ENCODE measurements at regions not wholly inside any gene's neighbourhood (a gene's known extent, or its start where the extent isn't known, plus 50 kb on each side); places are given as distances from the start of the nearest gene placed in this dataset.
"Not testable (repeated sequence)": the region's sequence is repeated elsewhere in the genome, so short reads cannot be mapped to it uniquely, and the experiment has no call there.

DNA sequence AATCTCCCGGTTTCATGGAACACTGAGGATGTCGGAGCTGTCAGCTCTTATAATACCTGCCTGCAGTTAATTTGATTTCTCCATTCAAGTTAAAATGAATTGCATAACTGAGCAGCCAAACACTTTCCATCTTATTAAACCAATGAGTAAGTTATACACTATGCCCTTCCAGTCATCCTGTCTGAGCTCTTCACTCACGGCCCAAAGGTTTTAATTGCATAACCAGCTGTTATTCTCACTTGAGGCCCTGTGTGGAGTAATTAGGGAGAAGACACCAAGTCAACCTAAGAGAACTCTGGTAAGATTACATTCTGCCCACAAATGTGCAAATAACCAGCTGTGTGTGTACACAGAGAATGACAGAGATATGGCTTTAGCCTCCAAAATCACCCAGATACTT lies 303.5 kb downstream of the TBC1D4 start:
- DNase-seq (ENCODE audit: low read depth) = no peak

DNA sequence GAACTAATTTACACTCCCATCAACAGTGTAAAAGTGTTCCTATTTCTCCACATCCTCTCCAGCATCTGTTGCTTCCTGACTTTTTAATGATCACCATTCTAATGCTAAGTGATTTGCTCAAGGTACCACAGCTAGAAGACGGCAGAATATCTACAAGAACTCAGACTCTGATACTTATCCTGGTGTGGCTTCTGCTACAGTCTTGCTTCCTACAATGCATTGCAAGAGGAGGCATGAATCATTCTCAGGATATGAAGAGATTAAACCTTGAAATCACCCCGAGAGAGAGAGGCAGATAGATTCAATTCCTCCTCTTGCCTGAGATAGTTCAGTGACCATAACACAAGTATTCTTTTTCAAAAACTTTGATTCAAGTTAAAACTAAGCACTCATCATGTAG lies 306.4 kb downstream of the TBC1D4 start:
- DNase-seq (ENCODE audit: low read depth) = no peak

DNA sequence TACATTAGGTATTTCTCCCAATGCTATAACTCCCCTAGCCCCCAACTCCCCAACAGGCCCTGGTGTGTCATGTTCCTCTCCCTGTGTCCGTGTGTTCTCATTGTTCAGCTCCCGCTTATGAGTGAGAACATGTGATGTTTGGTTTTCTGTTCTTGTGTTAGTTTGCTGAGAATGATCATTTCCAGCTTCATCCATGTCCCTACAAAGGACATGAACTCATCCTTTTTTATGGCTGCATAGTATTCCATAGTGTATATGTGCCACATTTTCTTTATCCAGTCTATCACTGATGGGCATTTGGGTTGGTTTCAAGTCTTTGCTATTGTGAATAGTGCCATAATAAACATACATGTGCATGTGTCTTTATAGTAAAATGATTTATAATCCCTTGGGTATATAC lies 306.9 kb downstream of the TBC1D4 start:
- not testable (repeated sequence) for DNase-seq (ENCODE audit: low read depth)

DNA sequence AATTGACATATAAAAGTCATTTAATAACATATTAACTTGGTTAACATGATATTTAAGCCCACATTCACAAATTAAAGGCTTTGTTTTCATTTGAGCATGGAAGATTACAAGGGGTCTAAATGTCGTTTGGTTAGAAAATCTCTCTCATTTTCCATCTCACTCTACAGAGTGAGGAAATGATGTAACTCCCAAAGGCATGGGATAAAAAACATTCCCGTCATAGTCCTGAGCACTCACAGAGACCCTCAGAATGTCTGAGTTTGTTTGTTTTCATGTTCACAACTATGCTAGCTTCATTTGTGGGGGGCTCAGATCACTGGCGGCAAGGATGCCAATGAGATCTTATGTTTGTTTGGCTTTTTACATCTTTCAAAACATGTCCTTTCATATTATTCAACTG lies 307.5 kb downstream of the TBC1D4 start:
- DNase-seq (ENCODE audit: low read depth) = no peak

DNA sequence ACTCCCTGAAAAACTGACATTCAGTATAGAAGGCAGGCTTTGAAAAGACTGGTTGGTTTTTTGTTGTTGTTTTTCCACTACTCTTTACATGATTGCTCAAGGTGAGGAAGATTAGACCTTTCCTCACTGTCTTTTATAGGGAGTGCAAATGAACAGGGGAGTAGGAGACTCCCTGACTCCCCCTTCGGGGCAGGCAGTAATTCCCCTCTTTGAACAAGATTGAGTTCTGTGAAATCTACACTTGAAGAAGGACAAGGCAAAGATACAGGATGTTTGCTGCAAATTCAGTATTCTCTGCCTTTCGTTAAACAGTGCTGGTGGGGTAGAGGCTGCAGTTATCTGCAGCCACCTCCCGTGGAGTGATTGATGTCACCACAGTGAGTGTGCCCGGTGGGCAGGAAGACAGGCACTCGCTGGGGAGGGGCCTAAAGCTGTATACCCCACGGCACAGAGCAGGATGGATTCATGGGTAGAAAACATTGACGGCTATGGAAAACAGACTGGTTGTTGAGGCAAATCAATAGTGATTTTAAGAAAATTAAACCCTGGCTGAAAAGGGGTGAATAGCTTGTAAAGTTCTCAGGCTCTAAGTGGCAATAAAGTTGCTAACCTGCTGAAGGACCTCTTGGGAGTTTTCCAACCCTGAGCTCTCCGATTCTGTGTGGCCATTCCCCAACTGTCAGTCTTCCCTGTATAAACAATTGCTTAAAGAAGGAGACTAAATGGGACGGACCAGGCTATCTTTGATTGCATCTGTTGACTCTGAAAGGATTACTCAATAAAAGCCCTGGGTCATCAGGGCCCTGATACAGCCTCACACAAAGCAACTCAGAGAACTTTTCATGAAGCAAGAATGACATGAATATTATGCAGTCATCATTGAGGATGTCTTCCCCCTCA lies 308.3 kb downstream of the TBC1D4 start:
- no peak for DNase-seq (ENCODE audit: low read depth)

DNA sequence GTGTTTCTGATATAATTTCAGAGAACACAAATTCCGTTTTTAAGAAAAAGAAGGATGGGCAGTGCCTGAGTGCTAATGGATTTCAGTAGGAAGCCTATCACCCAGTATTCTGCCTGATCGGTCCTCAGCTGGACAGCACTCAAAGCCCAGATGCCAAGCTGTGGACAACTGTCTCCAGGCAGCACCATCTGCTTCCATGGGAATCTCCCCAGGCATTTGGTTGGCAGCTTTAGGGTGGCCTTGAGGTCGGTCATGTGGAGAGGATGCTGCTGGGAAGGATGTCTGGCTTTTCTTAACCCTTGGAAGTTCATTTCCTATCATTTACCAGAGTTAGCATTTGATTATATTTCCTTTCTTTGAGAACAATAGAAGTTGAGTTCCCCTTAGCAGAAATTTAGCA lies 311.7 kb downstream of the TBC1D4 start:
- no peak for DNase-seq (ENCODE audit: low read depth)

DNA sequence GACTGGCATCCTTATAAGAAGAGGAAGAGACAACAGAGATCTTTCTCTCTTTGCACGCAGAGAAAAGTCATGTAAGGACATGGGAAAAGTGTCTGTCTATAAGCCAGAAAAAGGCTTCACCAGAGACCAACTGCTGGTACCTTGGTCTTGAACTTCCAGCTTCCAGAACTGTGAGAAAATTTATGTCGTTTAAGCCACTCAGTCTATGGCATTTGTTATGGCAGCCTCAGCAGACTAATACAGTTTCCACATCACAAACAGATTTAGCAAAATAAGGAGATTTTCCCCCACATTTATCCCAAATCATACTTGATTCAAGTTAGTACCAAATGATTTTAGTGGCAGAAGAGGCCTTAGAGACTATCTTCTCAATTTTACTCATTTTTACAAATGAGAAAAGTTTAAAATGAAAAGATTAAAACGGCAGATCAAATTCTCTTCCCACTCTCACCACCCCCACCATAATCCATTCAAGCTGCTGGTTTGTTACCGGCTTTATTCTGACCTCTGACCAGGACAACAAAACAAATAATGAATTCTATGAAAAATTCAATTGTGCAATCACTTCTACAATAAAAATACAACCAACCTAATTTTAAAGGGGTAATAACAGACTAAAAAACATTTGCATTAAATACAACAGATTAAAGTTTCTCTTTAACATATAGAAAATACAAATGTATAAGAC lies 316.3 kb downstream of the TBC1D4 start:
- DNase-seq (ENCODE audit: low read depth) = no peak

DNA sequence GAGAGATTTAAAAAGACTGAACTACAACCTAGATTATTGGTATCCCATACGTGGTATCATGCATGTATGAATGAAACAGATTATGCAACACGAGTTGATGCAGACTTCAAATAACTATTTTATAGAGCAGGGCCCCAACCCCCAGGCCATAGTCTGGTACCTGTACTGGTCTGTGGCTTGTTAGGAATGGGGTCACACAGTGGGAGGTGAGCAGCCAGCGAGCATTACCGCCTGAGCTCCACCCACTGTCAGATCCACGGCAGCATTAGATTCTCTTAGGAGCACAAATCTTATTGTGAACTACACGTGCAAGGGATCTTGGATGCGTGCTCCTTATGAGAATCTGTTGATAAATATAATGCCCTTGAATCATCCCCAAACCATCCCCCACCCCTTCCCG lies 320.2 kb downstream of the TBC1D4 start:
- no peak for DNase-seq (ENCODE audit: low read depth)

DNA sequence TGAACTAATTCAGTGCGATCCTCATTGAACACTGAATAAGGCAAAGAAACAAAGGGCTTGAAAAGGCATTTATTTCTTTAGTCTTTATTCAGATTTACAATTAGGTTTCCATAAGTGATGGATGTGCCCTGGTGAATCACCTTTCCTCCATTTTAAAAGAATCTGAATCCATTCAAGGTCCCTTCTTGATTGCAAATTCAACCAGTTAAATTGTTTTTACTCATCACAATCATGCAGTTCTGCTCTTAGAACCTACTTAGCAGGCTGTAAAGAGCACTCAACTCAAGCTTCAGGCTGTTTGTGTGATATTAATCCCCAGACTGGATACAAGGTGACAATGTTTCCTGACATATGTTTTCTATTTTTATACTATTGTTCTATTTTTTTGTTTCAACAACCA lies 321.0 kb downstream of the TBC1D4 start:
- DNase-seq (ENCODE audit: low read depth) = no peak

DNA sequence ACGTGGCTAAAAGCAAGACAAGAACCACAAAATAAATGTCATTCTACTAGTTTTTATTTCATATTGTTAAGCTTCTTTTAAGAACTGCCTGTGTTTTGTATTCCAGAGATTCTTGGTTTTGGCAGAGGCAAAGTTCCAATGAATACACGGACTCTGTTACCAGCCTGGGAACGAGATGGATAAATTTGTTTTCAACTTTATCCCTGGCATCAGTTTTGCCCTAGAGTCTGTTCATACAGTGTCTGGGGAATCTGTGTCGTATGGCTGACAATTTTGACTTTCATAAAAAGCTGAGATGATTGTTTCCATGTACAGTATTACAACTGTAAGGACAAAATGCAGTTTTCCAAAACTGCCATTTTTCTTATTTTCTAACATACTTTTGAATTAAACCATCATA lies 327.6 kb downstream of the TBC1D4 start:
- DNase-seq (ENCODE audit: low read depth) = no peak

DNA sequence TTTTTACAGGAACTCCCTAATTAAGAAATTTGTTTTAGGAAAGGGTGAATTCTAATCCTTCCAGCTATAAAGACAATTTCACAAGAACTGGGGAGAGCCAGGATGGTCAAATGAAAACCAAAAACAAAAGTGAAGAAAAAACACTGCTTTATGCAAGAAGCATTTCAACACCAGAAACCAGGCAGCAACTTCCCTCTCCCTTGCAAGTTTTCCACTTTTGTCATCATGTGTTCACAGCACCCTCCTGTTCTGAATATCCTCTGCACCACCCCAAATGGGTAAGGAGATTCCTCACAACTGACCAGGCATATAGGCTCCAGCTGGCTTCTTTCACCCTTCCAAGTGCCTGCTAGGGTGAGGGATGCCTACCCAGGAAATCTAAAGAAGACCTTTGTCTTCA lies 328.1 kb downstream of the TBC1D4 start:
- no peak for DNase-seq (ENCODE audit: low read depth)

DNA sequence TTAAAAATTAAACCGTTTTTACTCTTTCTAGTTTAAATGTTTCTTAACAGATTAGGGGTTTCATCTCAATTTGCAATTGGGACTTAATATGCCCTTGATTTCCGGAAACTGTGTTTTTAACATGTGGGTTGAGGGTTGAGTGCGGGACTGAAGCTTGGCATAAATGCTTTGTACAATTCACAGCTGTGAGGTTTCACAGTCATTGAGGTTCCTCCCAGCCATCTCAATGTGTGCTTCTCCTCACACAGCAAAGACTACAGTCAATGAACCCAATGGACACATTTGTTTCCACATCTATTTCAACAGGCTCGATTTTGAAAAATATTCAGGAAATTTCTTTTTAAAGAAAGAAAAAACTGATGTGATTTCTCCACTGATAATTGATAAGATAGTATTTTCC lies 328.6 kb downstream of the TBC1D4 start:
- no peak for DNase-seq (ENCODE audit: low read depth)

DNA sequence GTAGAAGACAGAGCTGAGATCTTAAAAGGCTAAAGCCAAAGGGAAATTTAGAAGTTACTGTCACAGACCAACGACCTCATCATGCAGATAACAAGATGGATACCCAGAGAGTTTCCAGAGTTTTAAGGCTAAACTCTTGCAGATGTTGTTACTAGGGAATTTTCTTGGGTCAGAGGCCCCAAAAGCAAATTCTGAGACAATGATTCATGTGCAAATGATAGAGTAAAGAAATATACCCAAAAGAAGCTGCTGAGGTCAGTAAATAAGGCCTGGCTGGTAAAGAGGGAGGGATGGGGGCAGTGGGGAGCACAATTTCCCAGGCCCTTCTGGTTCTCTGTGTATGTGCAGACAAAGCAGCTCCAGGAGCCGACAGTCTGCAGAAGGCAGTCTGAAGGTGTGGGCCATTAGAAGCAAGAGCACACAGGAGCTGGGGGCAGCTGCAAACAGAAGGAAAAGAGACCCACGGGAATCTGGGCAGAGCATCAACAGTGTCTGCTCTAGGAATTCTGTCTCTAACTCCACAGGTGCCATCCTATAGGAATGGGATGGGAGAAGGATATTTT lies 330.8 kb downstream of the TBC1D4 start:
- no peak for DNase-seq (ENCODE audit: low read depth)

DNA sequence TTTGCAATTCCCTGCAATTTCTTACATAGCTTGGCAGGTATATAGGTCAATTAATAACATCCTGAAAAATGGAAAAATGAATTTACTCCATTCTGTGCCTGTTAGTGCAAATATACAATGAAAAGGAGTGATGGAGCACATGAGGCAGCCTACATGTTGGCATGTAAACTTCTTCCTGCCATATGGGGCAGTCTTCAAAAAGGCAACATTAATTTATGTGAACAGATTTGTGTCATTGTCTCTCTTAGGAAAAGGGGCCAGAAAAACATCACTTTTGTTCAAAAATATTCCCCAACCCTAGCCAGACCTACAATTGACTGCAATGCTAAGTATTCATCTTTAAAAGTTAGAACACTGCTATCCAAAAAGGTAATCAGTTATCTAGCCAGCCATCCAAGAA lies 332.2 kb downstream of the TBC1D4 start:
- no peak for DNase-seq (ENCODE audit: low read depth)

DNA sequence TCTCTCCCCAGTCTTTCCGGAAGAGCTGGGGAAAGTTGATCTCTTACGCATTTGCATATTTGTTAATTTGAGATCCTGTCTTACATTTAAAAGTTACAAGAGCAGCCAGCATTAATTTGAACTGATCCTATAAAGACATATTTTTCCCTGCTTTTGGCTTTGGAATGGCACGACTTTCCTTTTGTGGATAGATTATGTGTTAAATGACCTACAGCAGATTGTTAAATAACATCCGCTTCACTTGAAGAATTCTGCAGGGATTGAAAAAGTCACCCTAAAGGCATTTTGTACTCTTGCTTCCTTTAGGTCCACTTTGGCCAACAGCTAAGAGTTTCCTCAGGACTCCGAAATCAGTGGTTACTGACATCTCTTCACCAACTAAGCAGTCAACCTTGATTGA lies 334.0 kb downstream of the TBC1D4 start:
- no peak for DNase-seq (ENCODE audit: low read depth)

DNA sequence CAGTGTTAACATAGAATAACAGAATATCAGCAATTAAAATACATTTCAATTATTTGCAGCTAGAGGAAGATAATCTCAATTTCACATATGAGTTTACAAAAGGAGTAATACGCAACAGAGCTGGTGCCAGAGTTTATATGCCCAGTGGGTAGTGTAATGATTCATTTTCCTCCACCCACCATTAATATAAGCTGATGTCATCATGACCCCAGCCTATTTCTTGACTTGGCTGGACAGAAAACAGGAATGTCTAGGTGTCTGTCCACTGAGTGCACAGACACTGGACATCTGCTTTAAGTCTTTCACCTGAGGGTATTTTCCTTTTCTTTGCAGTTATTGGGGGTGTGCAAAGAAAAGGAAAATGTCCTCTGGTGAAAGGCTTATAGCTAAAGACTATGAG lies 335.5 kb downstream of the TBC1D4 start:
- no peak for DNase-seq (ENCODE audit: low read depth)

DNA sequence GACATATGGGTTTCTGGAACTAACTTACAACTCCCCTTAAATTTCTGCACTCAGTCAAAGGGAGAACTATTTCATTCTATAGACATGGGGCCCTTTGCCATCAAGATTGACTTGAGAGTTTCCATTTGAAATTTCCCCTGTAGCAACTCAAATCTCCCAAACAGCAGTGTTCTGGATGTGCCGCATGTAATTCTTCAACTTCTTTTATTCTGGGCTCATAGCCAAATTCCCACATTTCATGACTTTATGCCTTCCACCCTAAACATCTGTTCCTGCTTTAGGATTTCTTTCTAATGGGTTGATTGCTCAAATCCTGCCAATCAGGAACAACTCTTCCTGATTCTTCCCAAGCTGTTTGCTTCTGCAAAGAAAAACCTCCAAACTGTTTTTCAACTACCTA lies 336.0 kb downstream of the TBC1D4 start:
- no peak for DNase-seq (ENCODE audit: low read depth)

DNA sequence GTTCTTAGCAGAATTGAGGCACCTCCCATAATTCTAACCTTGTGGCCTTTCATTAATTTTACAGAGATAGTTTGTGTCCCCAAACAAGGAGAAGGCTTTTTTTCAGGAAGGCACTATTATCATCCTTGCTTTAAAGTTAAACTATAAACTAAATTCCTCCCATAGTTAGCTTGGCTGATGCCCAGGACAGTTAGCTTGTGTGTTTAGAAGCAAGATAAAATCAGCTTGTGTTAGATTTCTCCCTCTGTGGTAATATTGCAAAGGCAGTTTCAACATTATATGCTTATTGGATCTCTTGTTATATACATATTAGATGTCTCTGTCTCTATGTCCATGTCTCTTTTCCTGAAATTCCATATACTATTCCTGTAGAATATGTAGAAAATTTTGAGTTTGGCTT lies 342.7 kb downstream of the TBC1D4 start:
- DNase-seq (ENCODE audit: low read depth) = no peak

DNA sequence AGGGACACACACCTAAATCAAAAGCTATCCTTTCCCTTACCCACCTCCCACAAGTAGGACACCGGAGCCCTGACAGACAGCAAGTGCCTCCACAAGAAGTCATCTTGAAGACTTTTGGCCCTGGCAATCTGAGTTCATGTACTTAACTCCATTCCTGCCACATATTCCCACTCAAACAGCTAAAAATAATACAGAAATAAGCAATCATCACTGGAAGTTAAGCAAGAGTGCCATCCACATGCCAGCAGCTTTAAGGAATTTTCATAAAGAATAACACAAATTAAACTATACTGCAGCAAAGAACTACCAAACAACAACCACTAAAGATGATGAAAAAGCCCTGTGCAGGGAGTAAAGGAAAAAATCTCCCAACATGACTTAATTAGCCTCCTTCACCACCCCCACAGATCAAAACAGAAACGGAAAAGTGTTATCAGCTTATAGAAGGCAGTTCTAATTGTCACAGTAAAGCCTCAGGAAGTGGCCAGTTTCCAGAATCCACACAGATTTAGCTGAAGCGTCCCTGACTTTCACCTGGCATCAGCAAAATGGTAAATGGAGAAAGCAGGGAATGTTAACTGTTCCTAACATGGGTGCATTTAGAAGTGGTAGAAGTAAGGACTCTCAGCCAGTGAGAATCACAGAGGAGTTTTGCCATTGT lies 343.9 kb downstream of the TBC1D4 start:
- DNase-seq (ENCODE audit: low read depth) = no peak

DNA sequence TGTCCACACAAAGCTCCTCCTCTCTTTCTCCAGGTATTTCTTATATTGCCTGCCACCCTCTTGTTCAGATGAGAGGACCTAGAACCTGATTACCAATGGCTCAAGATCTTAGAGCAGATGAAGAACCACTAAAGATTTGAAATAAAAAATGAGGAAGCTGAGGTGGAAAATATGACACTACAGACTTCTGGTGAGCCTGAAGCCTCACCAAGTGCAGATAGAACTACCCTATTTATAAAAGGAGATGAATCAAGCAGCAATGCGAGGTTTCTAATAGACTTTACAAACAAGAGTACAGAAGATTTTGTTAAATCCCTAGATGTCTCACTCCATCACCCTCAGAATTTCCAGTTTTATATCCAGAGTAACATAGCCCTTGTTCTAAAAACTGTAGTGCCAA lies 345.8 kb downstream of the TBC1D4 start:
- DNase-seq (ENCODE audit: low read depth) = no peak

DNA sequence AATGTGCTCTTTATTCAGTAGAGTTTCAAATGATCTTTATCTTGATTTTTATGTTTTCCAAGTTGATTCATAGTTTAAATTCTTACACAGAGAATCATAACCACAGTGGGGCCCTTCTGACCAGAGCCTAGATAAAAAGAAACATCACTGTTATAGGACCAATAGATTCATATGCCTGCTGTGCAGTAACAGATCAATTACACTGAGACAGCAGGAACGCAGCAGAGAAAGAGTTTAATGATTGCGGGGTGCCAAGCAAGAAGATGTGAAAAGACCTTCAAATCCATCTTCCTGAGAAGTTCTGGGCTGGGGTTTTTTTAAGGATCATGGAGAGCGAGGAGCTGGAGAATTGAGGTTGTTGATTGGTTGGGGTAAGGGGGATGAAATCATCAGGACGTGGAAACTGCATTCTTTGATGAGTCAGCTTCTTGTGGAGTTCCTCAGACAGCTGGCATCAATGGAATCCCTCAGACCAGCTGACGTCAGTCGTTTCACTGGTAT lies 346.6 kb downstream of the TBC1D4 start:
- DNase-seq (ENCODE audit: low read depth) = no peak
